ENCODE measurements at regions not wholly inside any gene's neighbourhood (a gene's known extent, or its start where the extent isn't known, plus 50 kb on each side); places are given as distances from the start of the nearest gene placed in this dataset.

DNA sequence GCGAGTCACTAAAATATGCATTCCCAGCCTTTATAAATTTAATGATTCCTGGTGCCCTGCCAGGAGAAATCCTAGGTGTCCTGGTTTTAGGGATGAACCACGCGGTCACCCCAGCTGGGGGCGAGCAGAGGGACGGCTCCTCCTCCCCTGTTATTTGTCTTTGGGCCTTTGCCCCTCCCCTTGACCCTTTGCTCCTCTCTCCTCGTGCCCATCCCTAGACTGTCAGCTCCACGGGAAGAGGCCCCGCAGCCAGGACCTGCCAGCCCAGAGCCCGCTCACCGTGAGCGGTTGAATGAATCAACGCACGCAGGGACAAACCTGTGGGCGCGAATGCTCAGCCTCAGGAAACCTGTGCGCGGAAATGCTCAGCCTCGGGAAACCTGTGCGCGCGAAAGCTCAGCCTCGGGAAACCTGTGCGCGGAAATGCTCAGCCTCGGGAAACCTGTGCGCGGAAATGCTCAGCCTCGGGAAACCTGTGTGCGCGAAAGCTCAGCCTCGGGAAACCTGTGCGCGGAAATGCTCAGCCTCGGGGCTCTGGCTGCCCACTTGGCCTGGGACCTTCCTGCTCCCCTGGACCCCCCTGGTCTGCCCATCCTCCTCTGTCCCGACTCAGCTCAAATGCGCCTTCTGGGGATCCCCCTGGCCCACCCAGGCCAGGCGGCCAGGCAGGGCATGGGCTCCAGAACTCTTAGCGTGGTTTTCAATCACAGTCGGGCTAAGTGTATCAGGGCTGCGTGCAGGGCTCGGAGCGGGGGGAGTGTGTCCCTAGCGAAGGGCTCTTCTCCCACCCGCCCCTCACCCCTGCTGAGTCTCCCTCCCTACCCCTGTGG, 140.5 kb upstream of the COL5A1 start:
- TF ChIP-seq, protein P1, sequence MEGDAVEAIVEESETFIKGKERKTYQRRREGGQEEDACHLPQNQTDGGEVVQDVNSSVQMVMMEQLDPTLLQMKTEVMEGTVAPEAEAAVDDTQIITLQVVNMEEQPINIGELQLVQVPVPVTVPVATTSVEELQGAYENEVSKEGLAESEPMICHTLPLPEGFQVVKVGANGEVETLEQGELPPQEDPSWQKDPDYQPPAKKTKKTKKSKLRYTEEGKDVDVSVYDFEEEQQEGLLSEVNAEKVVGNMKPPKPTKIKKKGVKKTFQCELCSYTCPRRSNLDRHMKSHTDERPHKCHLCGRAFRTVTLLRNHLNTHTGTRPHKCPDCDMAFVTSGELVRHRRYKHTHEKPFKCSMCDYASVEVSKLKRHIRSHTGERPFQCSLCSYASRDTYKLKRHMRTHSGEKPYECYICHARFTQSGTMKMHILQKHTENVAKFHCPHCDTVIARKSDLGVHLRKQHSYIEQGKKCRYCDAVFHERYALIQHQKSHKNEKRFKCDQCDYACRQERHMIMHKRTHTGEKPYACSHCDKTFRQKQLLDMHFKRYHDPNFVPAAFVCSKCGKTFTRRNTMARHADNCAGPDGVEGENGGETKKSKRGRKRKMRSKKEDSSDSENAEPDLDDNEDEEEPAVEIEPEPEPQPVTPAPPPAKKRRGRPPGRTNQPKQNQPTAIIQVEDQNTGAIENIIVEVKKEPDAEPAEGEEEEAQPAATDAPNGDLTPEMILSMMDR (IDR thresholded peaks at IDR 0.05): no peak
- no peak for TF ChIP-seq POLR2A (IDR thresholded peaks at IDR 0.05)

Data from thyroid gland (tissue), 4 donors.